Lung microvascular endothelial cell (primary cell): ENCODE measurements at regions not wholly inside any gene's neighbourhood (a gene's known extent, or its start where the extent isn't known, plus 50 kb on each side); places are given as distances from the start of the nearest gene placed in this dataset.

ENCODE experiments used
- DNase-seq, 2 donors: peaks; one replicate each; pipeline versions ENCODE4 v3.0.0 to v3.0.0-alpha.2; 2010; ENCODE audit warnings: low read depth in 2 of 2

GRCh38 chr7:19869979-19870378 is 96.6 kb upstream of the TMEM196 start:
- DNase-seq: no peak

GRCh38 chr7:19853261-19853832 is 79.9 kb upstream of the TMEM196 start:
- no peak for DNase-seq

GRCh38 chr7:19852192-19852591 is 78.8 kb upstream of the TMEM196 start:
- no peak for DNase-seq

- no peak for DNase-seq
Observed at GRCh38 chr7:19851504-19851903, 78.1 kb upstream of the TMEM196 start.

GRCh38 chr7:19834566-19834965 is 61.1 kb upstream of the TMEM196 start:
- DNase-seq: no peak

- DNase-seq: no peak
Observed at GRCh38 chr7:19830604-19831003, 57.2 kb upstream of the TMEM196 start.
